D721Med (cell line): ENCODE measurements at regions not wholly inside any gene's neighbourhood (a gene's known extent, or its start where the extent isn't known, plus 50 kb on each side); places are given as distances from the start of the nearest gene placed in this dataset.
A peak's percentile ranks its signal among the peaks of the same experiment; 100 is the strongest.

Experiments
- DNase-seq: peaks from one replicate; pipeline ENCODE4 v3.0.0; 2011; ENCODE audit warnings: low spot score; ENCODE audit not compliant: insufficient read length
- FAIRE-seq: peaks from 2 replicates; lab custom pipeline; 2011; peaks lifted over from hg19 to GRCh38; lab: Jason Lieb, UNC
- TF ChIP-seq, protein P1 (sequence below): IDR thresholded peaks from 2 replicates; pipeline ENCODE4 v1.5.1; 2012; ENCODE audit warnings: mild to moderate bottlenecking, control low read depth; ENCODE audit not compliant: insufficient read depth; ENCODE audit errors: missing control alignments

DNA sequence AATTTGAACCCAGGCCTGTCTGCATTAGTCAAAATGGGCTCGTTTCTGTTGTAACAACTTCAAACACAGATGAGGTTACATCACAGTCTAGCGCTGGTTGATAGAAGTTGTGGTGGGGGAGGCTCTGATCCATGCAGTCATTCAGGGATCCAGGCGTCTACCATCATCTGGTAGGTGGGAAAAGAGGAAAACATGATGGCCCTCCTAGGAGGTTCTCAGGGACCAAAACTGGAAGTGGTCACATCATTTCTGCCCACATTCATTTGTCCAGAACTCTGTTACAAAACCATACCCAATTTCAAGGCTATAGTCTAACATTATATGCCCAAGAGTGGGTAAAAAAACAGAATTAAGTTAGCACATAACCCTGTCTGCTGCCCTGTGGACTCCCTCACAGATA is 135.1 kb downstream of the PHETA1 start:
- DNase-seq: no peak
- FAIRE-seq: no peak
- TF ChIP-seq, protein P1, sequence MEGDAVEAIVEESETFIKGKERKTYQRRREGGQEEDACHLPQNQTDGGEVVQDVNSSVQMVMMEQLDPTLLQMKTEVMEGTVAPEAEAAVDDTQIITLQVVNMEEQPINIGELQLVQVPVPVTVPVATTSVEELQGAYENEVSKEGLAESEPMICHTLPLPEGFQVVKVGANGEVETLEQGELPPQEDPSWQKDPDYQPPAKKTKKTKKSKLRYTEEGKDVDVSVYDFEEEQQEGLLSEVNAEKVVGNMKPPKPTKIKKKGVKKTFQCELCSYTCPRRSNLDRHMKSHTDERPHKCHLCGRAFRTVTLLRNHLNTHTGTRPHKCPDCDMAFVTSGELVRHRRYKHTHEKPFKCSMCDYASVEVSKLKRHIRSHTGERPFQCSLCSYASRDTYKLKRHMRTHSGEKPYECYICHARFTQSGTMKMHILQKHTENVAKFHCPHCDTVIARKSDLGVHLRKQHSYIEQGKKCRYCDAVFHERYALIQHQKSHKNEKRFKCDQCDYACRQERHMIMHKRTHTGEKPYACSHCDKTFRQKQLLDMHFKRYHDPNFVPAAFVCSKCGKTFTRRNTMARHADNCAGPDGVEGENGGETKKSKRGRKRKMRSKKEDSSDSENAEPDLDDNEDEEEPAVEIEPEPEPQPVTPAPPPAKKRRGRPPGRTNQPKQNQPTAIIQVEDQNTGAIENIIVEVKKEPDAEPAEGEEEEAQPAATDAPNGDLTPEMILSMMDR: no peak

DNA sequence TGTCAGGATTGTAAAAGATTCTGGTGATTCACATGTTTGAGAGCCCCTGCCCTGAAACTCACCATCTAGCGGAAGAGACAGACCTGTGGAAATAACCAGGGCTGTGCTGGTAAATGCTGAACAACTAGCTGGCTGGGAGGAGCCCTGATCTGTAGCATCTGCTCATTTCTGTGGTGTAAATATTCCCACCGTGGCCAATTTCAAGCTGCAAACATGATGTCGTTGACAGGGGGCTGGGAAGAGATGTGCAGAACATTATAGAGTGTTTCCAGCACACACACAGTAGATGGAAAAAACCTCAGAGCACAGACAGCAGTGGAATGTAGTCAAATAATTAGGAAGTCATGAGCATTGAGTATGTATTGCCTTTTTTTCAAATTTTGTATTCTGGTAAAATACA is 138.2 kb downstream of the PHETA1 start:
- DNase-seq (no peak), FAIRE-seq (no peak)
- TF ChIP-seq, protein P1: no peak

DNA sequence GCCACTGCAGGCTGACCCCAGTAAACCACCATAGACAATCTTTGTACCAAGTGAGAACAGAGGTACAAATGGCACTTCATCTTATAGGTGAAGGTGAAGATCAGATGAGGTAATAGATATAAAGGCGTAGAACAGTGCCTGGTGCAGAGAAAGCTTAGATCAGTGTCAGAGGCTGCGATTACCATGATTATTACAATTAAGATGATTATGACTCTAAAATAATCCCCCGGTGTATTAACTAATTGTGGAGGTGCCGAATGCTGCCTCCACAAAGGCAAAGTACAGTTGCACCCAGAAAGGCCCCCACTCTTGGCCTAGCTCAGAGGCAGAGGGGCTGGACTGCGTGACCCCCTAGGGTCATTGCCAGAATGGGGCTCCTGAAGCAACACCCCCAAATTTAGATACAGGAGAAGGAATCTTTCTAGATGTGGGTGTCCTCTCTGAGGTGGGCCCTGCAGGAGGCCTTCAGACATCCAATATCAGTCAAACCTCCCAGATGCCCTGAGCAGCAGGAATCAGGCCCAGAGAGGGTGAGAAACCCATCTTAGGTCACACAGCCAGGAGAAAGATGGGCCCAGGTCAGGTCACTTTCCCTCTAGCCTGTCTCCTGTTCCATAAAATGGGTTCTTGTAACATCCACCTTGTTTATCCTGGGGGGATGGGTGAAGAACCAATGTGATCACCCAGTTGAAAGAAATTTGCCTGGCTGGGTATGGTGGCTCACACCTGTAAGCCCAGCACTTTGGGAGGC is 139.8 kb downstream of the PHETA1 start:
- FAIRE-seq (no peak), DNase-seq (peak; percentile 83)
- TF ChIP-seq, protein P1: no peak

DNA sequence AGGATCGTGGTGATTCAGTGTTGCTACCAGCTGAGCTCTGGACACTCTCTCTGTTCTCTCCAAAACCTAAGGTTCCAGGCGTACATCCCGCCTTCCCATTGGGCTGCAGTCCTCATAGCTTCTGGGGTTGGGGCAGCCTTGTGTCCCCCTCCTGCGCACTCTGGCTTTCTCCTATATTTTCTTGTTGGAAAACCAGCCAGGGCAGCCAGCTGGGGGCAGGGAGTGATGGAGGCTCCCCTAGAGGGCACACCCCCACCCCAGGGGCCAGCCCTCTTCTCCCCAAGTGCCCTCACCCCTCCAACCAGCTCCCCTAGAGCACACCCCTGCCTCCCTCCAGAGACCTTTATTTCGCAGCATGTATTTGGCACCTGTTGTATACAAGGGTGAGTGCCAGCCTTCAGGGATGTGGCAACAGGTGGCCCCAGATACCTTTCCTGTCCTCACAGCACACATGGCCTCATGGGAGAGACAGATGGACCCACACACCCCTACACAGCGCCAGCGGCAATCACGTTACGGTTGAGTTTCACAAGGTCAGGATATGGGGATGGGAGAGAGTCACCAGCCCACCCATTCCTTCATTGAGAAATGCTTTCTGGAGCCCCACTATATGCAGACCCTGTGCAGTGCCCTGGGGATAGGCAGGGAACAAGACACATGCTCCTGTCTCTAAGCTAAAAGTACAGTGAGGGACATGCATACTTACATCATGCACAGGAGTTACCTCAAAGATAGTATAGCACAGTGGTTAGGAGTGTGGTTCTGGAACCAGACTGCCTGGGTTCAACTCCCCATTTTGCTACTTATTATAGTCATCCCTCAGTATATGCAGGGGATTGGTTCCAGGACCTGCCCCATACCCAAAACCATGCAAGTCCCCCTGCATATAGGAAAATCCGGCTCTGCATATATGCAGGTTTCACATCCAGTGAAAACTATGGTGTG is 141.1 kb downstream of the PHETA1 start:
- TF ChIP-seq, protein P1: no peak
- DNase-seq (no peak), FAIRE-seq (no peak)

DNA sequence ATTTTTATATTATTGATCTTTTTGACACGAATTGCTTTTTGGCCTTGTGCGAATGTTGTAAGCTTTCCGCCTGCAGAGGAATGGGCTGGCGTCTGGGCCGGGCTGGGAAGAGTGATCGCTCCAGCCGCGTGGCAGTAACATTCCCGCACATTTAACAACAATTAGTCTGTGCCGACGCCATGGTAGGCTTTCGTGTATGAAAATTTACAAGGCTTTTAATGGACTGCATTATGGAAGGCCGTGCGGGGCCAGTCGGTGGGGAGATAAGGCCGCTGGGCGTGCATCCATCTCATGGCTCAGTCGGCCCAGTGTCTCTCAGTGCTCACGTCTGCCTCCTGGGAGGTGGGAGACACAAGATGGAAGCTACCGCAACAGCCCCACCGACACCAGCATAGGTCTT is 142.2 kb downstream of the PHETA1 start:
- TF ChIP-seq, protein P1: no peak
- no peak for FAIRE-seq

DNA sequence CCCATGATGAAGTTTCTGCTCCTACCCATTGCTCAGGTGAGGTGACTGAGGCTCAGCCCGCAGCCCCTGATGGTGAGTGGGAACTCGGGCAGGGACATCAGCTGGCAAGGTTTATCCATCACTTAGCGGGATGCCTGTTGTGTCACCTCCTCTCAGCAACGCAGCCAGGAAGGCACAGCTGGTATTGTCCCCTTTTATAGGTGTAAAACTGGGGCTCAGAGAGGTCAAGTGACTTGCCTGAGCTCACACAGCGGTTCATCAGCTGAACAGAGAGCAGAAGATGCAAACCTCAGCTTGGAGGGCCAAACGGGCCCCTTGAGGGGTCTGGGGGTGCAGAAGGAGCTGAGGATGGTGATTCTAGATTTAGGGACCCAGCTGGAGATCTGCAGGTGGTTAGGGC is 143.6 kb downstream of the PHETA1 start:
- TF ChIP-seq, protein P1: no peak
- DNase-seq: no peak
- no peak for FAIRE-seq

More for the DNA sequence above, 142.2 kb downstream of the PHETA1 start:
- no peak for DNase-seq
